Umbilical cord (tissue), 1 donor: ENCODE measurements at regions not wholly inside any gene's neighbourhood (a gene's known extent, or its start where the extent isn't known, plus 50 kb on each side); places are given as distances from the start of the nearest gene placed in this dataset.
A peak's percentile ranks its signal among the peaks of the same experiment; 100 is the strongest.

Experiments
- DNase-seq: peaks from one replicate; pipeline ENCODE4 v3.0.0-alpha.2; 2015; ENCODE audit warnings: low spot score

GRCh38 chr4:156710365-156711192, 261.0 kb downstream of the PDGFC start:
- peak; percentile 65 for DNase-seq

- DNase-seq, result no peak
These were observed 266.3 kb downstream of the PDGFC start for GRCh38 chr4:156705311-156705710.

GRCh38 chr4:156695163-156695562, 276.4 kb downstream of the PDGFC start:
- no peak for DNase-seq

GRCh38 chr4:156694413-156694812, 277.2 kb downstream of the PDGFC start:
- no peak for DNase-seq

- no peak for DNase-seq
These were observed 278.0 kb downstream of the PDGFC start for GRCh38 chr4:156693557-156693956.

- DNase-seq, result no peak
These were observed 279.6 kb downstream of the PDGFC start for GRCh38 chr4:156692016-156692415.

GRCh38 chr4:156690572-156690971, 281.0 kb downstream of the PDGFC start:
- no peak for DNase-seq

GRCh38 chr4:156686120-156686519, 285.5 kb downstream of the PDGFC start:
- peak; percentile 85 for DNase-seq

GRCh38 chr4:156685308-156685707, 286.3 kb downstream of the PDGFC start:
- no peak for DNase-seq

- no peak for DNase-seq
These were observed 293.9 kb downstream of the PDGFC start for GRCh38 chr4:156677656-156678055.

- DNase-seq, result no peak
These were observed 294.5 kb downstream of the PDGFC start for GRCh38 chr4:156677131-156677531.

- DNase-seq, result no peak
These were observed 295.3 kb downstream of the PDGFC start for GRCh38 chr4:156676116-156676851.

- DNase-seq, result no peak
These were observed 298.1 kb downstream of the PDGFC start for GRCh38 chr4:156673483-156673882.

- DNase-seq, result no peak
These were observed 298.9 kb downstream of the PDGFC start for GRCh38 chr4:156672492-156673305.

- DNase-seq, result no peak
These were observed 305.7 kb downstream of the PDGFC start for GRCh38 chr4:156665780-156666366.

GRCh38 chr4:156663663-156664062, 307.9 kb downstream of the PDGFC start:
- DNase-seq, result no peak

- no peak for DNase-seq
These were observed 308.7 kb downstream of the PDGFC start for GRCh38 chr4:156662921-156663320.

- no peak for DNase-seq
These were observed 310.0 kb downstream of the PDGFC start for GRCh38 chr4:156661555-156661954.

- no peak for DNase-seq
These were observed 311.1 kb downstream of the PDGFC start for GRCh38 chr4:156660465-156660864.

GRCh38 chr4:156659983-156660382, 311.6 kb downstream of the PDGFC start:
- no peak for DNase-seq

- DNase-seq, result no peak
These were observed 312.0 kb downstream of the PDGFC start for GRCh38 chr4:156659570-156659969.

- no peak for DNase-seq
These were observed 314.7 kb downstream of the PDGFC start for GRCh38 chr4:156656896-156657295.
